GM13976 (cell line): ENCODE measurements at regions not wholly inside any gene's neighbourhood (a gene's known extent, or its start where the extent isn't known, plus 50 kb on each side); places are given as distances from the start of the nearest gene placed in this dataset.

Experiments used
- DNase-seq: peaks from one replicate; pipeline ENCODE4 v3.0.0; 2012; ENCODE audit warnings: low spot score
- CTCF ChIP-seq: IDR thresholded peaks from 2 replicates; pipeline ENCODE4 v1.5.1; 2012; ENCODE audit warnings: borderline replicate concordance, mild to moderate bottlenecking; ENCODE audit not compliant: insufficient read depth; ENCODE audit errors: extremely low read depth, missing control alignments, control extremely low read depth
- in situ Hi-C: fragments of 300-500 bp; cut with MboI; formaldehyde crosslinking; loops from one replicate; pipeline ENCODE4 v1.12.0; 2022; ENCODE audit warnings: low sequenced_read_pairs, mixed read lengths, inconsistent platforms; ENCODE audit not compliant: unreplicated experiment

GRCh38 chr15:46270481-46271147, 635.8 kb downstream of the SQOR start:
- no peak for TF ChIP-seq CTCF
- no peak for DNase-seq

DNA sequence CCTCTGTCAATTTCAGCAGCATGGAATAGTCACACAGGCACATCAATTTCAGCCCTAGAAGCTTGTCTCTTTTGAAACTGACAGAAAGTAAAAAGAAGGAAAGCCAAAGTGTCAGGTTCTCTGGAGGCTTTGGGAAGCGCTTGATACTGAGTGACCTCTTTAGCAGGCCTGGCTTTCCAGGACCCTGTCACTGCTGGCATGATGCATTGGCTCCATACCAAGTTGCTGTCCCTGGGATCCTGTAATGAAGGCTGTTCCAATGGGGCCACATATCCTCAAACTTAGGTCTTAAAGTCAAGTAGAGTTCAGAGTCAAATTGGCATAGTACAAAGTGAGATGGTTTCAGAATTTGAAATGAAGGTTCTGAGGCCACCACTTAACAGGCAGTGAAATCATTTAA, 640.9 kb downstream of the SQOR start:
- no peak for TF ChIP-seq CTCF
- no peak for DNase-seq
- in situ Hi-C loops, result no loop called here

More at GRCh38 chr15:46270481-46271147, 635.8 kb downstream of the SQOR start:
- in situ Hi-C loops, result no loop called here

- no peak for TF ChIP-seq CTCF
- in situ Hi-C loops, result no loop called here
- DNase-seq, result no peak
These were observed 642.6 kb downstream of the SQOR start for GRCh38 chr15:46277451-46277850.

- no peak for TF ChIP-seq CTCF
- in situ Hi-C loops, result no loop called here
- DNase-seq, result no peak
These were observed 643.2 kb downstream of the SQOR start for GRCh38 chr15:46278062-46278461.

DNA sequence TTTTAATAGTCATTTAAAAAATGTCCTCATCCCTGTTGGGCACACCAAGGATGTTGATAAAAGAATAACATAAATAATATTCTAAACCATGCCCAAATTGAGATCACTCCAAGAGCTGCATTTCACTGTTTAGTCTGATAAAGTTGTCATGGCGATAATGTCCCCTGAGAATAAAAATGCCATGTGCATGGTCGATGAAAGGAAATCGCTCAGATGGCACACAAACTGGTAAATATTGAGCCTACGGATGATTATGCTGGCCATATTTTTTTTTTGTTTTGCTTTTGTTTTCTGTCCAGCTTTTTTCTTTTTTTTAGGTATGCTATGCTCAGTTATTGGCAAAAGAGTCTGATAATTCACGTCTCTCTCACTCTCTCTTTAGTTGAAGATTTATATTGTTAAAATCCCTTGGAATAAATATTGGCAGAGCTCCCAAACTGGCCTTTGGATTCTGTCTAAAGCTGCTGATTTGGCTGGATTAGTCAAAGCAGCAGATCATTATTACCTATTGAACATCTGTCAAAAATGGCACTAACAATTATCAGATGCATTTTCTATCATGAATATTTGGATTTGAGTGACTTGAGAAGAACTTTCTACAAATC, 643.8 kb downstream of the SQOR start:
- in situ Hi-C loops, result no loop called here
- no peak for TF ChIP-seq CTCF
- no peak for DNase-seq

- DNase-seq, result no peak
- in situ Hi-C loops, result no loop called here
- no peak for TF ChIP-seq CTCF
These were observed 646.1 kb downstream of the SQOR start for GRCh38 chr15:46280762-46281542.
